ENCODE measurements at regions not wholly inside any gene's neighbourhood (a gene's known extent, or its start where the extent isn't known, plus 50 kb on each side); places are given as distances from the start of the nearest gene placed in this dataset.
A peak's percentile ranks its signal among the peaks of the same experiment; 100 is the strongest.

DNA sequence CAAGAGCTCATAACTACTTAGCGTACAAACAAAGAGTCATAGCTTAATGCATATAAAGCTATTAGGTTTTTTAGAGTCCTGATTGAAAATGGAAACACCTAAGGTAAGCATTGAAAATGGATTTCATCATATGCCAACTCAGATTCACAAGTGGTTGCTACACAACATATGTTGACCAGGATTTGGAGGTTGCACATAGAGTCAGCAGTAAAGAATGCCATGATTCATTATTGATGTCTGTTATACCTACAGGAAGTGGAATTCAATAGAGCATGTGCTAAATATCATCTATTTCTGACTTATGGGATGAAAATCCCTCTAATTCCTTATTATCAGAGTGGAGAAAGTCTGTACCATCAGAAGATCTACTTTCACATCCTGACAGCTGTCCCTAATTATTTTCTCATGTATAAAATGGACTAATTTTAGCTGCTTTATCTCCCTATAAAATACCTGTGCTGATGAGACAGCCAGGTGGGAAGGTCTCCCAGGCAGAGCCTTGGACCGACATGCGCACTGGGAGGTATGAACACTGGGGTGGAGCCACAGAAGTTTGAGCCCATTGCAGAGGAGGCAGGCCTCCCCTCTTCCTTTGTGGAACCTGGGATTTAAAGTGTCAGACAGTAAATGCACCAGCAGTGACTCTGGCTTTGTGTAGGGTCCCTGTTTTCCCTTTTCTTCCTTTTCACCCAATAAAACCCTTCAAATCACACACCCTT is 204.2 kb downstream of the AASDHPPT start:
- H3K36me3 ChIP-seq (replicated peaks in 1 of 2; ENCODE audit: control insufficient read depth in 1 of 2, insufficient read depth in 2 of 2, low read length in 2 of 2): no peaks in the 10 kb centered on the region
- intact Hi-C loops (cut with micrococcal nuclease; ENCODE audit: unreplicated experiment) (no loop called here), in situ Hi-C loops (cut with HindIII; ENCODE audit: extremely low pct_ligation_motif_present, low pct_unique_long_range_greater_than_20kb) (no loop called here)
- CTCF ChIA-PET (ENCODE audit: low intra/inter-chr PET ratio, low total read pairs): no interaction called here
- no peak for DNase-seq (ENCODE audit: low spot score)
- no peak overlapping the region for H3K9ac ChIP-seq (ENCODE audit: insufficient read depth, low read depth, low read length)
- H3K4me1 ChIP-seq (ENCODE audit: insufficient read depth, low read length): no peaks in the 10 kb centered on the region
- BruUV-seq (replicated peaks): no TSS peak
- no peak for FAIRE-seq
- H3K4me3 ChIP-seq (replicated peaks in 1 of 3; ENCODE audit: insufficient read depth in 1 of 3, low read depth in 2 of 3, low read length in 3 of 3): no peak overlapping the region
- H3K27ac ChIP-seq (ENCODE audit: extremely low read length, insufficient read depth, low read length): no peak overlapping the region
- H4K20me1 ChIP-seq (ENCODE audit: insufficient read depth, low read length): no peaks in the 10 kb centered on the region
- no peaks in the 10 kb centered on the region for H3K79me2 ChIP-seq (ENCODE audit: insufficient read depth, low read length)
- TF ChIP-seq CEBPB (IDR thresholded peaks at IDR 0.05; ENCODE audit: borderline replicate concordance, low read depth, low read length) (0 out of 2 replicates have a peak, but pooled peaks have one; percentile 19), HNRNPH1 (optimal IDR thresholded peaks at IDR 0.05; ENCODE audit: low read depth, low read length) (no peak)
- POLR2A ChIA-PET: no interaction called here
- WGBS (ENCODE audit: low lambda C conversion rate): 63% methylated on average over 3 of the region's 3 CpGs
- H2AFZ ChIP-seq (ENCODE audit: low read length): no peak overlapping the region
- peaks cover 43% of the 10 kb centered on the region for H3K9me3 ChIP-seq (ENCODE audit: low read length)
- H3K4me2 ChIP-seq (ENCODE audit: low read depth, low read length): no peak overlapping the region
- no peaks in the 10 kb centered on the region for H3K27me3 ChIP-seq (ENCODE audit: control insufficient read depth in 1 of 2, insufficient read depth in 2 of 2, low read length in 2 of 2)
- ATAC-seq: no peak

DNA sequence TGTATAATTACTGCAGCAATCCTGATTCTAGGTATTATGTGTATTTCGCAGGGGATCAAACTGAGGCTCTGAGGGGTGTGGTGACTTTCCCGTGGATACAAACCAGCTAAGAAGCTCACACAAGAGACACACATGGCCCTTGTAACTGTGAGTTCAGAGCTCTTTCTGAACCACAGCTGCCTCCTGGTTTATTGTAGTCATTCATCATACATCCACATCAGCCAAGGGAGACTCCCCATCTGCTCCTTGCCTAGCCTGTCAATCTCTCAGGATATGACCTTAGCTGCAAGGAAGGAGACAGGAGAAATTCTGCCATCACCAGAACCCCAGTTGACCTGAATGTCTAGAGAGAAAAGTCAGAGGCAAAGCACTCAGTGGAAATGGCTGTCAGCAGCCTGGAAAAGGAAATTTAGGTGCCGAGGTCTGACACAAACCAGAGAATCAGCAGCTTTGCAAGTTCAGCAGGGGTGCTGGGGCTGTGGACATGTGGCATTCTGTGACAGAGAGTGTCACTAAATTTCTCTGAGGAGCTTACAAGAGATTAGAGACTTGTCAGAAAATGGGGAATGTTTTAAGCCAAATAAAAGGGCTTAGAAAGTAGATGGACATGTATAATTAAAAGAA is 209.5 kb downstream of the AASDHPPT start:
- Histone ChIP-seq H2AFZ (ENCODE audit: low read length) (no peak overlapping the region), H3K4me3 (replicated peaks in 1 of 3; ENCODE audit: insufficient read depth in 1 of 3, low read depth in 2 of 3, low read length in 3 of 3) (no peak overlapping the region), H3K27me3 (ENCODE audit: control insufficient read depth in 1 of 2, insufficient read depth in 2 of 2, low read length in 2 of 2) (no peaks in the 10 kb centered on the region), H3K27ac (ENCODE audit: extremely low read length, insufficient read depth, low read length) (no peak overlapping the region), H3K9ac (ENCODE audit: insufficient read depth, low read depth, low read length) (no peak overlapping the region), H3K9me3 (ENCODE audit: low read length) (peaks cover 17% of the 10 kb centered on the region; the same call in 1 of the 2 replicates), H3K79me2 (ENCODE audit: insufficient read depth, low read length) (no peaks in the 10 kb centered on the region), H3K4me1 (ENCODE audit: insufficient read depth, low read length) (no peaks in the 10 kb centered on the region), H4K20me1 (ENCODE audit: insufficient read depth, low read length) (no peaks in the 10 kb centered on the region), H3K36me3 (replicated peaks in 1 of 2; ENCODE audit: control insufficient read depth in 1 of 2, insufficient read depth in 2 of 2, low read length in 2 of 2) (no peaks in the 10 kb centered on the region), H3K4me2 (ENCODE audit: low read depth, low read length) (no peak overlapping the region)
- intact Hi-C loops (cut with micrococcal nuclease; ENCODE audit: unreplicated experiment): no loop called here
- ATAC-seq (no peak), DNase-seq (ENCODE audit: low spot score) (no peak), FAIRE-seq (no peak)
- no TSS peak for BruUV-seq (replicated peaks)
- POLR2A ChIA-PET: no interaction called here
- TF ChIP-seq WIZ (CRISPR knock-in tag; IDR thresholded peaks at IDR 0.05) (no peak), ZMYM2 (CRISPR knock-in tag; IDR thresholded peaks at IDR 0.05) (no peak), TAF1 (CRISPR knock-in tag; IDR thresholded peaks at IDR 0.05) (no peak), KDM6A (CRISPR knock-in tag; IDR thresholded peaks at IDR 0.05; ENCODE audit: low read depth) (no peak), ZNF543 (CRISPR knock-in tag; IDR thresholded peaks at IDR 0.05) (no peak), GATAD2A (CRISPR knock-in tag; IDR thresholded peaks at IDR 0.05) (no peak), ZNF713 (CRISPR knock-in tag; IDR thresholded peaks at IDR 0.05) (no peak), SUZ12 (IDR thresholded peaks at IDR 0.05; ENCODE audit: low read depth, low read length) (no peak), GATA4 (IDR thresholded peaks at IDR 0.05; ENCODE audit: borderline replicate concordance, low read depth) (no peak)
- TF ChIP-seq, protein P1, sequence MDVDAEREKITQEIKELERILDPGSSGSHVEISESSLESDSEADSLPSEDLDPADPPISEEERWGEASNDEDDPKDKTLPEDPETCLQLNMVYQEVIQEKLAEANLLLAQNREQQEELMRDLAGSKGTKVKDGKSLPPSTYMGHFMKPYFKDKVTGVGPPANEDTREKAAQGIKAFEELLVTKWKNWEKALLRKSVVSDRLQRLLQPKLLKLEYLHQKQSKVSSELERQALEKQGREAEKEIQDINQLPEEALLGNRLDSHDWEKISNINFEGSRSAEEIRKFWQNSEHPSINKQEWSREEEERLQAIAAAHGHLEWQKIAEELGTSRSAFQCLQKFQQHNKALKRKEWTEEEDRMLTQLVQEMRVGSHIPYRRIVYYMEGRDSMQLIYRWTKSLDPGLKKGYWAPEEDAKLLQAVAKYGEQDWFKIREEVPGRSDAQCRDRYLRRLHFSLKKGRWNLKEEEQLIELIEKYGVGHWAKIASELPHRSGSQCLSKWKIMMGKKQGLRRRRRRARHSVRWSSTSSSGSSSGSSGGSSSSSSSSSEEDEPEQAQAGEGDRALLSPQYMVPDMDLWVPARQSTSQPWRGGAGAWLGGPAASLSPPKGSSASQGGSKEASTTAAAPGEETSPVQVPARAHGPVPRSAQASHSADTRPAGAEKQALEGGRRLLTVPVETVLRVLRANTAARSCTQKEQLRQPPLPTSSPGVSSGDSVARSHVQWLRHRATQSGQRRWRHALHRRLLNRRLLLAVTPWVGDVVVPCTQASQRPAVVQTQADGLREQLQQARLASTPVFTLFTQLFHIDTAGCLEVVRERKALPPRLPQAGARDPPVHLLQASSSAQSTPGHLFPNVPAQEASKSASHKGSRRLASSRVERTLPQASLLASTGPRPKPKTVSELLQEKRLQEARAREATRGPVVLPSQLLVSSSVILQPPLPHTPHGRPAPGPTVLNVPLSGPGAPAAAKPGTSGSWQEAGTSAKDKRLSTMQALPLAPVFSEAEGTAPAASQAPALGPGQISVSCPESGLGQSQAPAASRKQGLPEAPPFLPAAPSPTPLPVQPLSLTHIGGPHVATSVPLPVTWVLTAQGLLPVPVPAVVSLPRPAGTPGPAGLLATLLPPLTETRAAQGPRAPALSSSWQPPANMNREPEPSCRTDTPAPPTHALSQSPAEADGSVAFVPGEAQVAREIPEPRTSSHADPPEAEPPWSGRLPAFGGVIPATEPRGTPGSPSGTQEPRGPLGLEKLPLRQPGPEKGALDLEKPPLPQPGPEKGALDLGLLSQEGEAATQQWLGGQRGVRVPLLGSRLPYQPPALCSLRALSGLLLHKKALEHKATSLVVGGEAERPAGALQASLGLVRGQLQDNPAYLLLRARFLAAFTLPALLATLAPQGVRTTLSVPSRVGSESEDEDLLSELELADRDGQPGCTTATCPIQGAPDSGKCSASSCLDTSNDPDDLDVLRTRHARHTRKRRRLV (CRISPR knock-in tag; IDR thresholded peaks at IDR 0.05): no peak
- CTCF ChIA-PET (ENCODE audit: low intra/inter-chr PET ratio, low total read pairs): no interaction called here
- WGBS (ENCODE audit: low lambda C conversion rate): 2% methylated on average over 3 of the region's 3 CpGs
- in situ Hi-C loops (cut with HindIII; ENCODE audit: extremely low pct_ligation_motif_present, low pct_unique_long_range_greater_than_20kb): no loop called here
